HG02973 (cell line): ENCODE measurements at regions not wholly inside any gene's neighbourhood (a gene's known extent, or its start where the extent isn't known, plus 50 kb on each side); places are given as distances from the start of the nearest gene placed in this dataset.

Source experiments
- ATAC-seq: cut with Tn5 transposase; IDR thresholded peaks from one replicate; pipeline ENCODE4 v1.9.1; 2021; ENCODE audit warnings: moderate library complexity; ENCODE audit not compliant: unreplicated experiment

GRCh38 chr11:121755906-121756305 lies 303.1 kb upstream of the SORL1-AS1 start:
- ATAC-seq, result no peak

GRCh38 chr11:121755191-121755590 lies 302.4 kb upstream of the SORL1-AS1 start:
- no peak for ATAC-seq

GRCh38 chr11:121754598-121754997 lies 301.8 kb upstream of the SORL1-AS1 start:
- ATAC-seq, result no peak

- ATAC-seq, result no peak
These were observed 296.9 kb upstream of the SORL1-AS1 start for GRCh38 chr11:121749691-121750090.

GRCh38 chr11:121748068-121748467 lies 295.3 kb upstream of the SORL1-AS1 start:
- ATAC-seq, result no peak

- ATAC-seq, result no peak
These were observed 290.5 kb upstream of the SORL1-AS1 start for GRCh38 chr11:121743285-121743684.

GRCh38 chr11:121741761-121742361 lies 289.1 kb upstream of the SORL1-AS1 start:
- ATAC-seq, result no peak

- ATAC-seq, result no peak
These were observed 288.6 kb upstream of the SORL1-AS1 start for GRCh38 chr11:121741351-121741760.

- ATAC-seq, result no peak
These were observed 288.1 kb upstream of the SORL1-AS1 start for GRCh38 chr11:121740902-121741301.

- ATAC-seq, result no peak
These were observed 281.1 kb upstream of the SORL1-AS1 start for GRCh38 chr11:121733858-121734257.

- no peak for ATAC-seq
These were observed 275.2 kb upstream of the SORL1-AS1 start for GRCh38 chr11:121727942-121728341.

GRCh38 chr11:121723246-121723741 lies 270.5 kb upstream of the SORL1-AS1 start:
- no peak for ATAC-seq

- no peak for ATAC-seq
These were observed 269.9 kb upstream of the SORL1-AS1 start for GRCh38 chr11:121722431-121723245.

- no peak for ATAC-seq
These were observed 269.2 kb upstream of the SORL1-AS1 start for GRCh38 chr11:121721961-121722360.

- ATAC-seq, result no peak
These were observed 268.7 kb upstream of the SORL1-AS1 start for GRCh38 chr11:121721448-121721847.

GRCh38 chr11:121717296-121717695 lies 264.5 kb upstream of the SORL1-AS1 start:
- no peak for ATAC-seq

- no peak for ATAC-seq
These were observed 263.3 kb upstream of the SORL1-AS1 start for GRCh38 chr11:121716060-121716459.

- ATAC-seq, result no peak
These were observed 262.6 kb upstream of the SORL1-AS1 start for GRCh38 chr11:121715405-121715804.

- no peak for ATAC-seq
These were observed 261.6 kb upstream of the SORL1-AS1 start for GRCh38 chr11:121714351-121714750.

GRCh38 chr11:121711939-121712338 lies 259.2 kb upstream of the SORL1-AS1 start:
- no peak for ATAC-seq

GRCh38 chr11:121711236-121711635 lies 258.5 kb upstream of the SORL1-AS1 start:
- ATAC-seq, result no peak

GRCh38 chr11:121706884-121707420 lies 254.2 kb upstream of the SORL1-AS1 start:
- no peak for ATAC-seq
